ENCODE measurements at regions not wholly inside any gene's neighbourhood (a gene's known extent, or its start where the extent isn't known, plus 50 kb on each side); places are given as distances from the start of the nearest gene placed in this dataset.

DNA sequence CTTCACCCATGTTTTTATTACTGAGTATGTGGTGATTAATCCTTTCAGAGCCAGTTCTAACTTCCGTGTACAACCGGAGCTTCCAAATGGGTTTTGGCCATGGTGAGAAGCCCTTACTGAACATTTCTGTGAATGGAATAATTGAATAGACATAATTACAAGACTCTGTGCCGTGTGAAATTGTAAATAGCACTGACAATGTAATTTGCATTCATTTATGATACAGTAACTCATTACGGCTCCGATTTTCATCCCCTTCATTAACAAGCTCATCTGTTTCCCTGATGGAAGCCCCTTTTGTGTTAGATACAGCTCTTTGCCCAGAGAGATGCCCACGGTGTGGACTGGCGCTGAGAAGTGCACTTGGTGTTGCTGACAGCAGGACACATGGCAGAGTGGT, 891.0 kb downstream of the AACS start:
- TF ChIP-seq, protein P1, sequence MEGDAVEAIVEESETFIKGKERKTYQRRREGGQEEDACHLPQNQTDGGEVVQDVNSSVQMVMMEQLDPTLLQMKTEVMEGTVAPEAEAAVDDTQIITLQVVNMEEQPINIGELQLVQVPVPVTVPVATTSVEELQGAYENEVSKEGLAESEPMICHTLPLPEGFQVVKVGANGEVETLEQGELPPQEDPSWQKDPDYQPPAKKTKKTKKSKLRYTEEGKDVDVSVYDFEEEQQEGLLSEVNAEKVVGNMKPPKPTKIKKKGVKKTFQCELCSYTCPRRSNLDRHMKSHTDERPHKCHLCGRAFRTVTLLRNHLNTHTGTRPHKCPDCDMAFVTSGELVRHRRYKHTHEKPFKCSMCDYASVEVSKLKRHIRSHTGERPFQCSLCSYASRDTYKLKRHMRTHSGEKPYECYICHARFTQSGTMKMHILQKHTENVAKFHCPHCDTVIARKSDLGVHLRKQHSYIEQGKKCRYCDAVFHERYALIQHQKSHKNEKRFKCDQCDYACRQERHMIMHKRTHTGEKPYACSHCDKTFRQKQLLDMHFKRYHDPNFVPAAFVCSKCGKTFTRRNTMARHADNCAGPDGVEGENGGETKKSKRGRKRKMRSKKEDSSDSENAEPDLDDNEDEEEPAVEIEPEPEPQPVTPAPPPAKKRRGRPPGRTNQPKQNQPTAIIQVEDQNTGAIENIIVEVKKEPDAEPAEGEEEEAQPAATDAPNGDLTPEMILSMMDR (IDR thresholded peaks at IDR 0.05) = no peak
- TF ChIP-seq POLR2A (IDR thresholded peaks at IDR 0.05; ENCODE audit: low read depth) (no peak), POLR2AphosphoS5 (IDR thresholded peaks at IDR 0.05) (no peak), EP300 (IDR thresholded peaks at IDR 0.05) (no peak)
